ENCODE measurements at regions not wholly inside any gene's neighbourhood (a gene's known extent, or its start where the extent isn't known, plus 50 kb on each side); places are given as distances from the start of the nearest gene placed in this dataset.

GRCh38 chr15:94620632-94621031 lies 389.3 kb downstream of the MCTP2 start (continued):
- TF ChIP-seq FOSL1 (IDR thresholded peaks at IDR 0.05; ENCODE audit: insufficient read depth, low read depth, low read length) = no peak
- TF ChIP-seq, protein P1, sequence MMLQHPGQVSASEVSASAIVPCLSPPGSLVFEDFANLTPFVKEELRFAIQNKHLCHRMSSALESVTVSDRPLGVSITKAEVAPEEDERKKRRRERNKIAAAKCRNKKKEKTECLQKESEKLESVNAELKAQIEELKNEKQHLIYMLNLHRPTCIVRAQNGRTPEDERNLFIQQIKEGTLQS (IDR thresholded peaks at IDR 0.05; ENCODE audit: insufficient read depth, low read depth, low read length) = no peak
- TF ChIP-seq SP1 (IDR thresholded peaks at IDR 0.05; ENCODE audit: low read depth, low read length) = no peak
- no peak for TF ChIP-seq ZNF274 (IDR thresholded peaks at IDR 0.05; ENCODE audit: borderline replicate concordance, extremely low read depth, low read length)
- TF ChIP-seq TAF1 (IDR thresholded peaks at IDR 0.05; ENCODE audit: low read depth, low read length) = no peak
- no peak for TF ChIP-seq BACH1 (IDR thresholded peaks at IDR 0.05; ENCODE audit: low read length)
- TF ChIP-seq CREB1 (IDR thresholded peaks at IDR 0.05) = no peak
- no peak for TF ChIP-seq POLR2AphosphoS5 (IDR thresholded peaks at IDR 0.05; ENCODE audit: low read depth, low read length)
- TF ChIP-seq SIX5 (IDR thresholded peaks at IDR 0.05; ENCODE audit: low read depth, low read length) = no peak
- no peak for TF ChIP-seq SP4 (IDR thresholded peaks at IDR 0.05; ENCODE audit: low read length)
- TF ChIP-seq JUN (IDR thresholded peaks at IDR 0.05; ENCODE audit: low read depth, low read length) = no peak
- no peak for TF ChIP-seq CEBPB (IDR thresholded peaks at IDR 0.05; ENCODE audit: low read depth, low read length)
- TF ChIP-seq SAP30 (IDR thresholded peaks at IDR 0.05; ENCODE audit: insufficient read depth, insufficient replicate concordance, low read length) = no peak
- TF ChIP-seq EGR1 (IDR thresholded peaks at IDR 0.05; ENCODE audit: borderline replicate concordance, low read depth, low read length) = no peak

All from H1 (cell line).